Naive thymus-derived CD8-positive, alpha-beta T cell (primary cell): ENCODE measurements at regions not wholly inside any gene's neighbourhood (a gene's known extent, or its start where the extent isn't known, plus 50 kb on each side); places are given as distances from the start of the nearest gene placed in this dataset.
"Not testable (repeated sequence)": the region's sequence is repeated elsewhere in the genome, so short reads cannot be mapped to it uniquely, and the experiment has no call there.

ENCODE experiments used
- ATAC-seq, 2 donors: fragments of 150-1000 bp; cut with Tn5 transposase in 1 of 2; sonication (Bioruptor Pico), chemical (Tn5 transposase) in 1 of 2; 1 replicate in 1 of 2; 2 replicates in 1 of 2; pipeline ENCODE4 v1.10.0; 2021; ENCODE audit warnings: mild to moderate bottlenecking in 2 of 2, moderate library complexity in 2 of 2
- POLR2A ChIA-PET: fragments of 350-600 bp; sonication (Branson Sonifier 250); formaldehyde crosslinking; loops from one replicate; lab custom pipeline; 2021; ENCODE audit warnings: antibody characterized with exemption; lab: Charles Lee
- DNase-seq, 10 donors: peaks; one replicate each; pipeline versions ENCODE4 v3.0.0 to v3.0.0-alpha.2; 2020 to 2022
- H3K27ac Mint-ChIP-seq, 10 donors: one replicate each; pipeline ENCODE4 v1.8.0; 2020 to 2022; ENCODE audit warnings: mild to moderate bottlenecking in 10 of 10, mixed read lengths in 10 of 10, moderate library complexity in 4 of 10, inconsistent platforms in 1 of 10
- H3K27me3 Mint-ChIP-seq, 5 donors: one replicate each; pipeline ENCODE4 v1.8.0; 2021 to 2022; ENCODE audit warnings: mixed read lengths in 5 of 5
- H3K36me3 Mint-ChIP-seq, 3 donors: one replicate each; pipeline ENCODE4 v1.8.0; 2020 to 2022; ENCODE audit warnings: mixed read lengths in 3 of 3, mild to moderate bottlenecking in 2 of 3, inconsistent platforms in 1 of 3
- H3K4me1 Mint-ChIP-seq, 4 donors: one replicate each; pipeline ENCODE4 v1.8.0; 2021 to 2022; ENCODE audit warnings: mixed read lengths in 4 of 4
- H3K4me3 Mint-ChIP-seq, 10 donors: one replicate each; pipeline ENCODE4 v1.8.0; 2020 to 2022; ENCODE audit warnings: mild to moderate bottlenecking in 10 of 10, mixed read lengths in 10 of 10, moderate library complexity in 6 of 10, inconsistent platforms in 1 of 10
- H3K9me3 Mint-ChIP-seq, 9 donors: one replicate each; pipeline ENCODE4 v1.8.0; 2020 to 2022; ENCODE audit warnings: mixed read lengths in 9 of 9, mild to moderate bottlenecking in 3 of 9, inconsistent platforms in 1 of 9, moderate library complexity in 1 of 9

DNA sequence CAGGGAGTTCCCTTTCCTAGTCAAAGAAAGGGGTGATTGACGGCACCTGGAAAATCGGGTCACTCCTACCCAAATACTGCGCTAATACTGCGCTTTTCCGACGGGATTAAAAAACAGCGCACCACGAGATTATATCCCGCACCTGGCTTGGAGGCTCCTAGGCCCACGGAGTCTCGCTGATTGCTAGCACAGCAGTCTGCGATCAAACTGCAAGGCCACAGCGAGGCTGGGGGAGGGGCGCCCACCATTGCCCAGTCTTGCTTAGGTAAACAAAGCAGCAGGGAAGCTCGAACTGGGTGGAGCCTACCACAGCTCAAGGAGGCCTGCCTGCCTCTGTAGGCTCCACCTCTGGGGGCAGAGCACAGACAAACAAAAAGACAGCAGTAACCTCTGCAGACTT is 504.1 kb downstream of the HTR1B start:
- DNase-seq, H3K36me3 Mint-ChIP-seq, H3K4me1 Mint-ChIP-seq, POLR2A ChIA-PET, H3K27me3 Mint-ChIP-seq, H3K27ac Mint-ChIP-seq, H3K4me3 Mint-ChIP-seq, ATAC-seq: not testable (repeated sequence)
- peaks cover 0 to 27% (median 8%) of the 10 kb centered on the region in 9 donors for H3K9me3 Mint-ChIP-seq

DNA sequence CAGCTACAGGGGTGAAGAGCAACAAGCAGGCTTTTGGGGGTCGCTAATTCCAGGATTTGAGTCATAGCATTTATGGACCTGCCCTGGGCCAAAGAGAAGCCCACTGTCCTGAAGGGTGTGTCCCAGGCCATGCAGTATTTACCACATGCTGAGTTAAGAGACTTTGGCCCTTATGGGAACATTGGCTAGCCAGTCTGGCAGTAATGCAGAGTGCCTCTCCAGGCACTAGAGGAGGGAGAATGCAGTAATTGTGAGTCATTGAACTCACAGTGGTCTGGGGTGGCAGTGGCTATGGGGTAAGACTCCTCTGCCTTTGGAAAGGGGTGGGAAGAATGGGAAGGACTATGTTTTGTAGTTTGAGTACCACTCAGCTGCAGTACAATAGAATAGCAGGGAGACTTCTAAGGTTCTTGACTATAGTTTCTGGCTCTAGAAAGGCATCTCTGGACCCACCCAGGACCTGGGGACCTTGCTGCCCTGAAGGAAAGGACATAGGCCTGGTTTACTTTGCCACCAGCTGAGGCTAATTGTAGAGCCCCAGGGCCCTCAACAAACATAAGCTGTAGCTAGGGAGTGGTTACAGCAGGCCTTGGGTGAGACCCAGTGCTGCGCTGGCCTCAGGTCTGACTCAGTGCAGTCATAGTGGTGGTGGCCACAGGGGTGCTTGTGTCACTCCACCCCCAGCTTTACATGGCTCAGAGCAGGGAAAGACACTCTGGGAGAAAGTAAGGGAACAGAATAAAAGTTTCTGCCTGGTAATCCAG is 520.9 kb downstream of the HTR1B start:
- Mint-ChIP-seq H3K27me3 (no peaks in the 10 kb centered on the region), H3K4me1 (no peaks in the 10 kb centered on the region), H3K4me3 (no peak overlapping the region), H3K27ac (no peak overlapping the region), H3K36me3 (no peaks in the 10 kb centered on the region), H3K9me3 (peaks cover 2 to 34% (median 18%) of the 10 kb centered on the region in 9 donors)
- POLR2A ChIA-PET: no interaction called here
- ATAC-seq (no peak), DNase-seq (no peak)

DNA sequence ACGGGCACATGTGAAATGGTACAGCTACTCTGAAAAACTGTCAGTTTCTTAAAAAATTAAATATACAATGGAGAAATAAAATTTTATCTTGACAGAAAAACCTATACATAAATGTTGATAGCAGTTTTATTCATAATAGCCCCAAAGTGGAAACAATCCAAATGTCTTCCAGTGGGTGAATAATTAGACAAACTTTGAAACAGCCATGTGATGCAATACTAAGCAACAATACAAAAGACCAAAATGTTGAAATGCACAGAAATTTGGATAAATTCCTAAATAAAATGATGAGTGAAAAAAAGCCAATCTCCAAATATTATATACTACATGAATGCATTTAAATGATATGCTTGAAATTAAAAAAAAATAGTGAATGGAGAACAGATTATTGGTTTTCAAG is 523.1 kb downstream of the HTR1B start:
- H3K27me3 Mint-ChIP-seq: no peaks in the 10 kb centered on the region
- DNase-seq: no peak

DNA sequence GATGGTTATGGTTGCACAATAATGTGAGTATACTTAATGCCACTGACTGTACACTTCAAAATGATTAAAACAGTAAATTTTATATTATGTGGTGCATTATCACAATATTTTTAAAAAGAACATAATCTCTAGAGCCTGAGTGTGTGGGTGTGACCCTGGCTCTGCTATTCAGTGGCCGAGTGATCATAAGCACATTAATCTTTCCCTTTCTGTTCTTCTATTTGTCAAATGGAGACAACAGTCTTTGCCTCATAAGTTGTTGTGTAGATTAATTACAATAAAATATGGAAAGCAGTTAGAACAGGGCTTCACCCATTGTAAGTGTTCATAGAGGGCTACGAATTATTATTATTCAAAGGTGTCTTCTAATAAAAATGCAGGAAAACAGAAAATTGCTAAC is 548.6 kb downstream of the HTR1B start:
- Mint-ChIP-seq H3K9me3 (peaks cover 0 to 19% (median 5%) of the 10 kb centered on the region in 9 donors), H3K27ac (no peak overlapping the region), H3K4me1 (no peaks in the 10 kb centered on the region), H3K27me3 (no peaks in the 10 kb centered on the region), H3K36me3 (no peaks in the 10 kb centered on the region), H3K4me3 (no peak overlapping the region)
- POLR2A ChIA-PET: no interaction called here
- ATAC-seq (no peak), DNase-seq (no peak)

More for the DNA sequence above, 523.1 kb downstream of the HTR1B start:
- POLR2A ChIA-PET: no interaction called here
- H3K27ac Mint-ChIP-seq: no peak overlapping the region
- H3K9me3 Mint-ChIP-seq: peaks cover 5 to 26% (median 15%) of the 10 kb centered on the region in 9 donors
- no peaks in the 10 kb centered on the region for H3K36me3 Mint-ChIP-seq
- no peak overlapping the region for H3K4me3 Mint-ChIP-seq
- no peaks in the 10 kb centered on the region for H3K4me1 Mint-ChIP-seq
- no peak for ATAC-seq

DNA sequence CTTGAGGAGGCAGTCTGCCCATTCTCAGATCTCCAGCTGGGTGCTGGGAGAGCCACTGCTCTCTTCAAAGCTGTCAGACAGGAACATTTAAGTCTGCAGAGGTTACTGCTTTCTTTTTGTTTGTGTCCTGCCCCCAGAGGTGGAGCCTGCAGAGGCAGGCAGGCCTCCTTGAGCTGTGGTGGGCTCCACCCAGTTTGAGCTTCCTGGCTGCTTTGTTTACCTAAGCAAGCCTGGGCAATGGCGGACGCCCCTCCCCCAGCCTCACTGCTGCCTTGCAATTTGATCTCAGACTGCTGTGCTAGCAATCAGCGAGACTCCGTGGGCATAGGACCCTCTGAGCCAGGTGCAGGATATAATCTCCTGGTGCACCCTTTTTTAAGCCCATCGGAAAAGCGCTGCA is 557.8 kb downstream of the HTR1B start:
- POLR2A ChIA-PET, H3K9me3 Mint-ChIP-seq, H3K27me3 Mint-ChIP-seq, H3K36me3 Mint-ChIP-seq, ATAC-seq, H3K4me1 Mint-ChIP-seq, DNase-seq, H3K27ac Mint-ChIP-seq, H3K4me3 Mint-ChIP-seq: not testable (repeated sequence)

DNA sequence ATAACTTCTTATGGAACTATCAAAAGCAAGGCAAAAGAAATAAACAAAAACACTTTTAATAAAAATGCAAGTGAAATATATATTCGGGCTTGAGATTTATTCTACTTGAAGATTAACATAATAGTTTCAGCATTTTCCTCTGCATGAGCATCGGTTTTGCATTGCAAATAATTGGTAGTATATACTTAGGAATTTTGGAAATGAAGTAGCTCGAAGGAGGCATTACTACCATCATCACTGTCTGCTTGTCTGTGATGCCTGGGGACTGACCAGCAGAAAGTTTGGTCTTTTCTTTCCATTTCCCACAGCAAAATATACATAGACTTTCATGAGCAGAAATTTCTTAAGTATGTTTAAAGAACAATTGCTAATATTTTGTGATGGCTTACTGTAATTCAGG is 570.7 kb downstream of the HTR1B start:
- no peak for DNase-seq
- Mint-ChIP-seq H3K4me3 (no peak overlapping the region), H3K36me3 (no peaks in the 10 kb centered on the region), H3K4me1 (peaks cover 0 to 2% (median 0%) of the 10 kb centered on the region in 4 donors), H3K27me3 (no peaks in the 10 kb centered on the region), H3K27ac (no peak overlapping the region), H3K9me3 (peaks cover 0 to 37% (median 18%) of the 10 kb centered on the region in 9 donors)
- no peak for ATAC-seq
- POLR2A ChIA-PET: no interaction called here

DNA sequence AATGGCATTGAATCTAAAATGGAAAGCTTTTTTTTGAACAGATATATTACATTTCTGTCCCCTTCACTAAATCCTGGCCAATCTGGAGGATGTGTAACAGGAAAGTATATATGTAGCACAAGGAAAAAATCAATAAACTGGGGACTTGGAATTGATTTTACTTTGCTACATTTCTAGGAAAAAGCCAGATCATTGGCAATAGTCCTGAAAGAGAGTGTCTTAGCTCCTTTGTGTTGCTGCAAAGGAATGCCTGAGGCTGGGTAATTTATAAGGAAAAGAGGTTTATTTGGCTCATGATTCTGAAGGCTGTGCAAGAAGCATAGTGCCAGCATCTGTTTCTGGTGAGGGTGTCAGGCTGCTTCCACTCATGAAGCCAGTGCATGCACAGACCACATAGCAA is 574.9 kb downstream of the HTR1B start:
- DNase-seq (no peak), ATAC-seq (no peak)
- no peaks in the 10 kb centered on the region for H3K27me3 Mint-ChIP-seq
- H3K27ac Mint-ChIP-seq: no peak overlapping the region
- H3K4me3 Mint-ChIP-seq: no peak overlapping the region
- H3K9me3 Mint-ChIP-seq: peaks cover 0 to 23% (median 4%) of the 10 kb centered on the region in 9 donors
- POLR2A ChIA-PET: no interaction called here
- H3K4me1 Mint-ChIP-seq: no peaks in the 10 kb centered on the region
- H3K36me3 Mint-ChIP-seq: no peaks in the 10 kb centered on the region

DNA sequence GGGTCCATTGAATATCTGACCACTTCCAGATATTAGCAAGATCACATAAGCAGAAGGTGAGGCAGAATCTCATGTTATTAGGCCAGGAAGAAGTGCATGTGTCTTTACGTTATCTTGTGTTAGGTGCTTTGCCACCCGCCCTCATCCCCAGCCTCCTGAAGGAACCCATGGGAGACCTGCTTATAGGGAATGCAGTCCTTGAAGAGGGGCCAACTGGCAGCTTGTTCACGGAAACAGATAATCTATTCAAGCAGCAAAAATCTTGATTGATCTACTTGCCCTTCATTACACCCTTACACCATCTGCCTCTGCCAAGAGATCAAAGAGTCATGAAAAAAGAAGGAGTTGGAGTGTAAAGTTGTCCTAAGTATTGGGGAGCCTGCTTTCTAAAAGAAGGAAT is 576.4 kb downstream of the HTR1B start:
- DNase-seq (no peak), ATAC-seq (no peak)
- Mint-ChIP-seq H3K4me1 (no peaks in the 10 kb centered on the region), H3K27ac (no peak overlapping the region), H3K9me3 (peaks cover 0 to 24% (median 5%) of the 10 kb centered on the region in 9 donors), H3K4me3 (no peak overlapping the region), H3K27me3 (no peaks in the 10 kb centered on the region), H3K36me3 (no peaks in the 10 kb centered on the region)
- POLR2A ChIA-PET: no interaction called here

DNA sequence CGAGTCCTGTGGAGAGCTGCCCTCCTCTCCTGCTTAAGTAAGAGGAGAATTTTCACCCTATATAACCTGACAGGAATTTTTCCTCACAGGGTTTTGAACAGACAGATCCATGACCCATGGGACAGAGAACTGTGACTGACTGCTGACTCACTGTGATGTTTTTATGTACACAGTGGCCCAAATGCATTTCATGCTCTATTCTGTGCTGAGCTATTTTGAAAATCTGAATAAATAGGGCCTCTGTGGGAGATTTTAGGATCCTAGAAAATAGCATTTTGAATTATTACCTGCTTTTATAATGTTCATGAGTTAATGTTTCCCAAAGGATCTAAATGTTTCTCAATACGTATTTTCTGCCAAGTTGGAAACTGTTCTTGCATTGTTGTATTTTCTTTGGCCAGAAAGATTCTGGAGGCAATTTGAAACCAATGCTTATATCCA is 577.4 kb downstream of the HTR1B start:
- DNase-seq (no peak), ATAC-seq (no peak)
- Mint-ChIP-seq H3K4me1 (no peaks in the 10 kb centered on the region), H3K36me3 (no peaks in the 10 kb centered on the region), H3K27ac (no peak overlapping the region), H3K27me3 (no peaks in the 10 kb centered on the region), H3K9me3 (peaks cover 0 to 24% (median 6%) of the 10 kb centered on the region in 9 donors), H3K4me3 (no peak overlapping the region)
- POLR2A ChIA-PET: no interaction called here

DNA sequence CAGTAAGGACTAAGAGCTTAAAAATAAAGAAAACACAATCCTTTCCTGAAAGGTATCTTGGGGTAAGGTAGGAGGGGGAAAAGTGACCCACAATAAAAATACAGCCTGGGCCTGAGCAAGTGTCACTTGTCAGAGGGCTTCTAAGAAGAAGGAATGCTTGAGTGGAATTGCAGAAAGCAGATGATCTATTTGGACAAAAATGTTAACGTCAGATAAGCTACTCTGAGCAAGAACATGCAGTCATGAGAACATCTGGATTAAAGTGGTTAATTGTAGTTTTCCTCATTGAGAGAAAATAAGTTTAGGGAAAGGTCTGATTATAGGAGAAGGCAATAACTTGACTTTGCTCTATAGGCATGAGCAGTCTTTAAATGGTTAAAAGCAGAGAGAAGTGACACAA is 581.9 kb downstream of the HTR1B start:
- H3K36me3 Mint-ChIP-seq: no peaks in the 10 kb centered on the region
- no peak for DNase-seq
- H3K4me1 Mint-ChIP-seq: peaks cover 0 to 1% (median 0%) of the 10 kb centered on the region in 4 donors
- no peak overlapping the region for H3K27ac Mint-ChIP-seq
- POLR2A ChIA-PET: no interaction called here
- no peaks in the 10 kb centered on the region for H3K27me3 Mint-ChIP-seq
- H3K4me3 Mint-ChIP-seq: no peak overlapping the region
- peaks cover 0 to 24% (median 7%) of the 10 kb centered on the region in 9 donors for H3K9me3 Mint-ChIP-seq
- no peak for ATAC-seq

DNA sequence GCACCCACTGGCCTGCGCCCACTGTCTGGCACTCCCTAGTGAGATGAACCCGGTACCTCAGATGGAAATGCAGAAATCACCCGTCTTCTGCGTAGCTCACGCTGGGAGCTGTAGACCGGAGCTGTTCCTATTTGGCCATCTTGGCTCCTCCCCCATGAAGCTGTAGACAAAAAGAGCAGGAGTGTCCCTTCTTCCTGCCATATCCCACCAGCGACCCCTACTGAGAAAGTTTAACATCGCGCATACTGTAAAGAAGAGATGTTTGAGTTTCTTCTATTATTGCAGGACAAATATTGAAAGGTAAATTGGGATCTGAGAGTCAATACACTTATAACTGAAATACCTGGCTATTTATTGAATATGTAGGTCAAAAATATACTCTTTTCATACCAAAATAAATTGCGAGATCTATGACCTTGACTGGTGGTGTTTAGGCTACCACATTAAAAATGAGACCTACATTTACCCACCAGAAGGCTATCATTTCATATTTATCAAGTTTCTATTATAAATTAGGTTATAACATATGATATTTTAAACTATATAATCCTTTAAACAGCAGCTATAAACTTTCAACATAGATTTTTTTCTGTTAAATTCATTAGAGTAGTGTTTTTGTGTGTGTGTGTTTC is 586.3 kb downstream of the HTR1B start:
- POLR2A ChIA-PET: no interaction called here
- Mint-ChIP-seq H3K36me3 (no peaks in the 10 kb centered on the region), H3K27ac (no peak overlapping the region), H3K4me3 (no peak overlapping the region), H3K4me1 (peaks cover 0 to 1% (median 0%) of the 10 kb centered on the region in 4 donors), H3K27me3 (no peaks in the 10 kb centered on the region), H3K9me3 (peaks cover 0 to 21% (median 9%) of the 10 kb centered on the region in 9 donors)
- ATAC-seq (no peak), DNase-seq (no peak)

DNA sequence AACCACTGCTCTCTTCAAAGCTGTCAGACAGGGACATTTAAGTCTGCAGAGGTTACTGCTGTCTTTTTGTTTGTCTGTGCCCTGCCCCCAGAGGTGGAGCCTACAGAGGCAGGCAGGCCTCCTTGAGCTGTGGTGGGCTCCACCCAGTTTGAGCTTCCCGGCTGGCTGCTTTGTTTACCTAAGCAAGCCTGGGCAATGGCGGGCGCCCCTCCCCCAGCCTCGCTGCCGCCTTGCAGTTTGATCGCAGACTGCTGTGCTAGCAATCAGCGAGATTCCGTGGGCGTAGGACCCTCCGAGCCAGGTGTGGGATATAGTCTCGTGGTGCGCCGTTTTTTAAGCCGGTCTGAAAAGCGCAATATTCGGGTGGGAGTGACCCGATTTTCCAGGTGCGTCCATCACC is 586.9 kb downstream of the HTR1B start:
- DNase-seq, H3K36me3 Mint-ChIP-seq, H3K27ac Mint-ChIP-seq, H3K4me1 Mint-ChIP-seq, H3K27me3 Mint-ChIP-seq, ATAC-seq, POLR2A ChIA-PET, H3K4me3 Mint-ChIP-seq: not testable (repeated sequence)
- H3K9me3 Mint-ChIP-seq: peaks cover 0 to 21% (median 8%) of the 10 kb centered on the region in 9 donors

DNA sequence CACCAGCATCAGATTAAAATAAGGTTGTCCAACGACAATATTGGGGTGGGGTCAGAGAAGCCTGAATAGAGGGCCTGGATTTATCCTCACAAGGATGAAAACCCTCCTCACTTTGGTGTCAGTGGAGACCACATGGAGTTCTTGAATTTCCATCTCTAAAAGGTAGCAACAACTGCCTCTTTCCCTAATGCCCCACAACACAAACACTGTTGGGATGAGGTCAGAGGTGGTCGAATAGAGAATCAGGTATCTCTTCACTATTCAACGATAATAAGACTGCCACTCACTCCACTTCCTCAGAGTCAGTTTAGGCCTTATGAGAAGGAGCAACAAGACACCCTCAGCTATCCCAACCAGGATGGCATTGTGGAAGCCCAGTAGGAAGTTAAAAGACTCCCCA is 596.1 kb downstream of the HTR1B start:
- Mint-ChIP-seq H3K4me3 (no peak overlapping the region), H3K9me3 (peaks cover 0 to 29% (median 6%) of the 10 kb centered on the region in 9 donors), H3K36me3 (no peaks in the 10 kb centered on the region), H3K27ac (no peak overlapping the region), H3K4me1 (no peaks in the 10 kb centered on the region), H3K27me3 (no peaks in the 10 kb centered on the region)
- DNase-seq (no peak), ATAC-seq (no peak)
- POLR2A ChIA-PET: no interaction called here
